Gastrocnemius medialis (tissue), 4 donors: ENCODE measurements at regions not wholly inside any gene's neighbourhood (a gene's known extent, or its start where the extent isn't known, plus 50 kb on each side); places are given as distances from the start of the nearest gene placed in this dataset.

Experiments
- ATAC-seq, 2 donors: fragments of 150-250 bp; one replicate each; pipeline ENCODE4 v1.9.1; 2016
- DNase-seq, 2 donors: peaks; one replicate each; pipeline ENCODE4 v3.0.0-alpha.2; 2019
- H3K27ac ChIP-seq, 4 donors: fragments of 200-600 bp; sonication (generic); 1 replicate in 1 of 4; 2 replicates in 3 of 4; pipeline ENCODE4 v1.5.1; 2016 to 2018; ENCODE audit warnings: mild to moderate bottlenecking in 2 of 4, moderate library complexity in 1 of 4
- H3K27me3 ChIP-seq, 3 donors: fragments of 200-600 bp; sonication (generic) in 2 of 3; 1 replicate in 1 of 3; 2 replicates in 2 of 3; pipeline versions ENCODE4 v1.5.1 to v1.6.0; 2016 to 2019; ENCODE audit warnings: mild to moderate bottlenecking in 1 of 3, moderate library complexity in 1 of 3
- H3K36me3 ChIP-seq, 2 donors: fragments of 200-600 bp; sonication (generic) in 1 of 2; one replicate each; pipeline ENCODE4 v1.5.1; 2017 to 2018
- H3K4me1 ChIP-seq, 2 donors: fragments of 200-600 bp; sonication (generic) in 1 of 2; one replicate each; pipeline ENCODE4 v1.5.1; 2016 to 2017; ENCODE audit warnings: mild to moderate bottlenecking in 2 of 2
- H3K4me3 ChIP-seq, 4 donors: fragments of 200-600 bp; sonication (generic) in 3 of 4; 1 replicate in 1 of 4; 2 replicates in 3 of 4; pipeline ENCODE4 v1.5.1; 2016 to 2019; ENCODE audit warnings: mild to moderate bottlenecking in 2 of 4
- H3K9me3 ChIP-seq, 3 donors: fragments of 200-600 bp; sonication (generic) in 2 of 3; 1 replicate in 1 of 3; 2 replicates in 2 of 3; pipeline ENCODE4 v1.5.1; 2016 to 2019
- CTCF ChIP-seq, 5 experiments: fragments of 450-650 bp in 3 of 5; fragments of 200-600 bp in 2 of 5; sonication (generic) in 2 of 5; IDR thresholded peaks in 4 of 5; conservative IDR thresholded peaks in 1 of 5; 1 replicate in 4 of 5; 2 replicates in 1 of 5; pipeline ENCODE4 v1.5.1; 2016 to 2019; ENCODE audit warnings: antibody characterized with exemption in 5 of 5, mild to moderate bottlenecking in 3 of 5, moderate library complexity in 3 of 5
- POLR2A ChIP-seq, 2 donors: fragments of 450-650 bp; IDR thresholded peaks; one replicate each; pipeline ENCODE4 v1.6.1; 2017; ENCODE audit warnings: antibody characterized with exemption in 2 of 2, mild to moderate bottlenecking in 2 of 2, moderate library complexity in 2 of 2
- in situ Hi-C, 4 donors: fragments of 200-750 bp; cut with MboI; loops; one replicate each; pipeline versions ENCODE4 v1.15.0 to v1.8.0; 2017; ENCODE audit warnings: low sequenced_read_pairs in 4 of 4
- intact Hi-C: fragments of 100-400 bp; cut with DNase I; formaldehyde crosslinking; loops from one replicate; pipeline ENCODE4 v1.15.1; 2023; ENCODE audit warnings: low total_unique reads

- intact Hi-C loops (no loop called here), in situ Hi-C loops (no loop called here)
- ATAC-seq: peak in 1 of 2 donors; percentile 19
- Histone ChIP-seq H3K4me1 (no peaks in the 10 kb centered on the region), H3K9me3 (no peaks in the 10 kb centered on the region), H3K36me3 (no peaks in the 10 kb centered on the region), H3K4me3 (no peak overlapping the region), H3K27ac (no peak overlapping the region), H3K27me3 (peaks cover 0 to 3% (median 0%) of the 10 kb centered on the region in 3 donors)
- TF ChIP-seq CTCF (IDR thresholded peaks at IDR 0.05 in 4 of 5, conservative IDR thresholded peaks at IDR 0.05 in 1 of 5) (no peak), POLR2A (IDR thresholded peaks at IDR 0.05) (no peak)
- no peak for DNase-seq
These were observed 422.6 kb upstream of the DIPK2B start for GRCh38 chrX:45623266-45623665.

- no peak for ATAC-seq
- H3K9me3 ChIP-seq: peaks cover 0 to 3% (median 0%) of the 10 kb centered on the region in 3 donors
- H3K4me1 ChIP-seq: no peaks in the 10 kb centered on the region
- intact Hi-C loops (no loop called here), in situ Hi-C loops (no loop called here)
- H3K27me3 ChIP-seq: peaks cover 0 to 3% (median 0%) of the 10 kb centered on the region in 3 donors
- H3K27ac ChIP-seq: no peak overlapping the region
- TF ChIP-seq POLR2A (IDR thresholded peaks at IDR 0.05) (no peak), CTCF (IDR thresholded peaks at IDR 0.05 in 4 of 5, conservative IDR thresholded peaks at IDR 0.05 in 1 of 5) (no peak)
- DNase-seq: no peak
- H3K36me3 ChIP-seq: no peaks in the 10 kb centered on the region
- H3K4me3 ChIP-seq: no peak overlapping the region
These were observed 421.9 kb upstream of the DIPK2B start for GRCh38 chrX:45622538-45622937.

GRCh38 chrX:45622042-45622423 lies 421.4 kb upstream of the DIPK2B start:
- TF ChIP-seq CTCF (IDR thresholded peaks at IDR 0.05 in 4 of 5, conservative IDR thresholded peaks at IDR 0.05 in 1 of 5) (no peak), POLR2A (IDR thresholded peaks at IDR 0.05) (no peak)

GRCh38 chrX:45621376-45622041 lies 420.8 kb upstream of the DIPK2B start:
- Histone ChIP-seq H3K4me3 (no peak overlapping the region), H3K4me1 (no peaks in the 10 kb centered on the region), H3K36me3 (no peaks in the 10 kb centered on the region), H3K27me3 (peaks cover 0 to 3% (median 0%) of the 10 kb centered on the region in 3 donors), H3K9me3 (peaks cover 0 to 4% (median 0%) of the 10 kb centered on the region in 3 donors), H3K27ac (no peak overlapping the region)
- in situ Hi-C loops: no loop called here
- no peak for DNase-seq
- intact Hi-C loops: no loop called here
- no peak for ATAC-seq
- TF ChIP-seq CTCF (IDR thresholded peaks at IDR 0.05 in 4 of 5, conservative IDR thresholded peaks at IDR 0.05 in 1 of 5): no peak
- no peak for TF ChIP-seq POLR2A (IDR thresholded peaks at IDR 0.05)

More at GRCh38 chrX:45622042-45622423, 421.4 kb upstream of the DIPK2B start:
- DNase-seq (no peak), ATAC-seq (no peak)
- H3K27ac ChIP-seq: no peak overlapping the region
- H3K9me3 ChIP-seq: peaks cover 0 to 4% (median 0%) of the 10 kb centered on the region in 3 donors
- H3K4me3 ChIP-seq: no peak overlapping the region
- in situ Hi-C loops (no loop called here), intact Hi-C loops (no loop called here)
- no peaks in the 10 kb centered on the region for H3K36me3 ChIP-seq
- H3K4me1 ChIP-seq: no peaks in the 10 kb centered on the region
- H3K27me3 ChIP-seq: peaks cover 0 to 3% (median 0%) of the 10 kb centered on the region in 3 donors
